Fibroblast of lung (primary cell): ENCODE measurements at regions not wholly inside any gene's neighbourhood (a gene's known extent, or its start where the extent isn't known, plus 50 kb on each side); places are given as distances from the start of the nearest gene placed in this dataset.
"Not testable (repeated sequence)": the region's sequence is repeated elsewhere in the genome, so short reads cannot be mapped to it uniquely, and the experiment has no call there.

Experiments used
- DNase-seq, 2 donors: peaks; one replicate each; pipeline versions ENCODE4 v3.0.0 to v3.0.0-alpha.2; 2010; ENCODE audit warnings: low read depth in 2 of 2
- H2AFZ ChIP-seq: 2 replicates; pipeline ENCODE4 v1.5.1; 2012; ENCODE audit warnings: low read length, control low read depth, inconsistent platforms
- H3K27ac ChIP-seq: 2 replicates; pipeline ENCODE4 v1.5.1; 2011; ENCODE audit warnings: low read length, control low read depth; ENCODE audit not compliant: insufficient read depth
- H3K27me3 ChIP-seq: 2 replicates; pipeline ENCODE4 v1.5.1; 2011; ENCODE audit warnings: mild to moderate bottlenecking, low read length; ENCODE audit not compliant: control insufficient read depth, insufficient read depth
- H3K36me3 ChIP-seq: 2 replicates; pipeline ENCODE4 v1.5.1; 2011; ENCODE audit warnings: low read length; ENCODE audit not compliant: control insufficient read depth, insufficient read depth
- H3K4me1 ChIP-seq: 2 replicates; pipeline ENCODE4 v1.5.1; 2011; ENCODE audit warnings: low read length; ENCODE audit not compliant: control insufficient read depth, insufficient read depth; ENCODE audit errors: extremely low read depth
- H3K4me2 ChIP-seq: 2 replicates; pipeline ENCODE4 v1.5.1; 2011; ENCODE audit warnings: low read length, control low read depth; ENCODE audit not compliant: insufficient read depth; ENCODE audit errors: extremely low read depth
- H3K4me3 ChIP-seq, 4 experiments: fragments of 200-600 bp in 1 of 4; sonication (generic) in 1 of 4; replicated peaks in 1 of 4; 2 replicates each; pipeline ENCODE4 v1.5.1; 2011 to 2016; ENCODE audit warnings: low read length in 4 of 4, low read depth in 3 of 4, mild to moderate bottlenecking in 3 of 4, control low read depth in 2 of 4, inconsistent platforms in 1 of 4, mixed read lengths in 1 of 4; ENCODE audit not compliant: insufficient read depth in 1 of 4; ENCODE audit errors: control extremely low read depth in 1 of 4
- H3K79me2 ChIP-seq: 2 replicates; pipeline ENCODE4 v1.5.1; 2012; ENCODE audit warnings: mild to moderate bottlenecking, low read length, inconsistent platforms; ENCODE audit not compliant: control insufficient read depth, insufficient read depth
- H3K9ac ChIP-seq: 2 replicates; pipeline ENCODE4 v1.5.1; 2011; ENCODE audit warnings: mild to moderate bottlenecking, low read length, control low read depth; ENCODE audit not compliant: insufficient read depth
- H3K9me3 ChIP-seq: 2 replicates; pipeline ENCODE4 v1.5.1; 2012; ENCODE audit warnings: low read depth, low read length; ENCODE audit not compliant: control insufficient read depth, insufficient read depth
- H4K20me1 ChIP-seq: 2 replicates; pipeline ENCODE4 v1.5.1; 2011; ENCODE audit warnings: low read length; ENCODE audit not compliant: control insufficient read depth, insufficient read depth; ENCODE audit errors: extremely low read depth
- EZH2 ChIP-seq: IDR thresholded peaks from 2 replicates; pipeline ENCODE4 v1.5.1; 2012; ENCODE audit warnings: low read length, control low read depth, mild to moderate bottlenecking; ENCODE audit errors: missing control alignments
- TF ChIP-seq, protein P1 (sequence below), 2 donors: IDR thresholded peaks in 1 of 2; conservative IDR thresholded peaks in 1 of 2; 1 replicate in 1 of 2; 2 replicates in 1 of 2; pipeline ENCODE4 v1.5.1; 2011 to 2012; ENCODE audit warnings: low read length in 2 of 2, control low read depth in 1 of 2, inconsistent platforms in 1 of 2, low read depth in 1 of 2, mild to moderate bottlenecking in 1 of 2

DNA sequence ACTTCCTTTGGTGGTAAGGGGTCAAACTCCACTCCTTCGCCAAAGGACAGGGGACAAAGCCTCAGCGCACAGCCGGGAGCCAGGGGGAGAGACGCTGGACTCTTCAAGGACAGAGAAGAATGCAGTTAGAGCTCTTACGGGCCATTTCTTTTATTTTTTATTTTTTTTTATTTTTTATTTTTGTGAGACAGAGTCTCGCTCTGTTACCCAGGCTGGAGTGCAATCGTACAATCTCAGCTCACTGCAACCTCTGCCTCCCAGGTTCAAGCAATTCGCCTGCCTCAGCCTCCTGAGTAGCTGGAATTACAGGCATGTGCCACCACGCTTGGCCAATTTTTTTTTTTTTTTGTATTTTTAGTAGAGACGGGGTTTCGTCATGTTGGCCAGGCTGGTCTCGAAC, 93.2 kb upstream of the RPH3AL start, which contains the start of gene RFLNB:
Gene RFLNB (minus strand): TSS at position 101 of the 400 bp plus-strand sequence.
- not testable (repeated sequence) for H3K4me2 ChIP-seq, H4K20me1 ChIP-seq, H2AFZ ChIP-seq, H3K79me2 ChIP-seq, H3K27ac ChIP-seq, H3K9ac ChIP-seq, H3K4me3 ChIP-seq, H3K36me3 ChIP-seq, DNase-seq, H3K9me3 ChIP-seq, H3K4me1 ChIP-seq, H3K27me3 ChIP-seq

DNA sequence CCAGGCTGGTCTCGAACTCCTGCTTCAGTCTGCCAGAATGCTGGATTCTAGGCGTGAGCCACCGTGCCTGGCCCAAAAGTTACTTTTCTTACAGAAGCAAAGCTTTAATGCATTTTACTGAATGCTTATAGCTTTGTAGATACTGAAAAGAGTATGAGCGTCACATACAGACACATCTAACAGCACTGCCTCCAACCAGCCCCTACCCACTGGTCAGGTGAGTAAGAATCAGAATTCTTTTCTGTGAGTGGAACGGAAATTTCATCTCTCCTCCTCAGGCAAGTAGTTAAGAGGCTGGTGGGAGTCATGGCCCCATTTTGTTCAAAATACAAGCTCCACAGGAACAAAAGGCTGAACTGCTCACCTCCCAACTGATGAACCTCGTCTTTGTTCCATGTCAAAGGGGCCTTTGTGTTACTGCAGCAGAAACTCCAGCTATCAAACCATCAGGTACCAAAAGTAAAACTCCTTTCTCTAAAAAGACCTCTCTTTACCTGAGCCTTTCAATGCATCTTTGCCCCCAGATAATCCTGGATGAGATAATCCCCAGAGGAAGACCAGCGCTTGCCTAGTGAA, 92.4 kb upstream of the RPH3AL start:
- Histone ChIP-seq H4K20me1 (no peaks in the 10 kb centered on the region), H3K27ac (no peak overlapping the region), H3K9me3 (no peaks in the 10 kb centered on the region), H2AFZ (no peak overlapping the region), H3K4me2 (no peak overlapping the region), H3K9ac (no peak overlapping the region), H3K4me1 (no peaks in the 10 kb centered on the region), H3K27me3 (no peaks in the 10 kb centered on the region), H3K36me3 (peaks cover 3% of the 10 kb centered on the region), H3K4me3 (no peak overlapping the region), H3K79me2 (no peaks in the 10 kb centered on the region)
- DNase-seq: no peak
- TF ChIP-seq, protein P1, sequence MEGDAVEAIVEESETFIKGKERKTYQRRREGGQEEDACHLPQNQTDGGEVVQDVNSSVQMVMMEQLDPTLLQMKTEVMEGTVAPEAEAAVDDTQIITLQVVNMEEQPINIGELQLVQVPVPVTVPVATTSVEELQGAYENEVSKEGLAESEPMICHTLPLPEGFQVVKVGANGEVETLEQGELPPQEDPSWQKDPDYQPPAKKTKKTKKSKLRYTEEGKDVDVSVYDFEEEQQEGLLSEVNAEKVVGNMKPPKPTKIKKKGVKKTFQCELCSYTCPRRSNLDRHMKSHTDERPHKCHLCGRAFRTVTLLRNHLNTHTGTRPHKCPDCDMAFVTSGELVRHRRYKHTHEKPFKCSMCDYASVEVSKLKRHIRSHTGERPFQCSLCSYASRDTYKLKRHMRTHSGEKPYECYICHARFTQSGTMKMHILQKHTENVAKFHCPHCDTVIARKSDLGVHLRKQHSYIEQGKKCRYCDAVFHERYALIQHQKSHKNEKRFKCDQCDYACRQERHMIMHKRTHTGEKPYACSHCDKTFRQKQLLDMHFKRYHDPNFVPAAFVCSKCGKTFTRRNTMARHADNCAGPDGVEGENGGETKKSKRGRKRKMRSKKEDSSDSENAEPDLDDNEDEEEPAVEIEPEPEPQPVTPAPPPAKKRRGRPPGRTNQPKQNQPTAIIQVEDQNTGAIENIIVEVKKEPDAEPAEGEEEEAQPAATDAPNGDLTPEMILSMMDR (conservative IDR thresholded peaks at IDR 0.05 in 1 of 2, IDR thresholded peaks at IDR 0.05 in 1 of 2; ENCODE audit: low read depth in 1 of 2, low read length in 2 of 2): no peak
- TF ChIP-seq EZH2: no peak

DNA sequence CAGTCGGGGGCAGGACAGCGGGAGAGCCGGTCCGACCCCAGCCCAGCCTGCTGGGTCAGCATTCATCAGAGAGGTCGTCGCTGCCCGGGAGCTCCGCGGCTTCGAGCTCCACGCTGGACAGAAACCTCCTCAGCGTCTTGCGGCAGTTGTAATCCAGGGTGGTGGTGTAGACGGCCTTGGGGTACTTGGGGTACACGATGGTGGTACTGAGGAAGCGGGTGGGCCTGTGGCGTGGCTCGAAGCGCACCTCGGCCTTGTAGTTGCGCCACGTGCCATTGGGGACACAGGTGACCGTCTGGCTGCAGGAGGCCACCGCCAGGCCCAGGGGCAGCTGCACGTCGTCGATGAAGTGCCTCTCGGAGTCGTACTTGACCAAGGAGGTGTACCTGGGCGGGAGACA, 90.5 kb upstream of the RPH3AL start:
- DNase-seq: no peak
- no peak overlapping the region for H3K4me2 ChIP-seq
- H4K20me1 ChIP-seq: no peaks in the 10 kb centered on the region
- H3K79me2 ChIP-seq: no peaks in the 10 kb centered on the region
- no peaks in the 10 kb centered on the region for H3K27me3 ChIP-seq
- H3K4me3 ChIP-seq: no peak overlapping the region
- no peak for TF ChIP-seq EZH2
- TF ChIP-seq, protein P1 (conservative IDR thresholded peaks at IDR 0.05 in 1 of 2, IDR thresholded peaks at IDR 0.05 in 1 of 2; ENCODE audit: low read depth in 1 of 2, low read length in 2 of 2): no peak
- H3K9me3 ChIP-seq: no peaks in the 10 kb centered on the region
- H3K4me1 ChIP-seq: no peaks in the 10 kb centered on the region
- H2AFZ ChIP-seq: no peak overlapping the region
- no peak overlapping the region for H3K9ac ChIP-seq
- H3K36me3 ChIP-seq: peaks cover 3% of the 10 kb centered on the region
- no peak overlapping the region for H3K27ac ChIP-seq
